ENCODE measurements at regions not wholly inside any gene's neighbourhood (a gene's known extent, or its start where the extent isn't known, plus 50 kb on each side); places are given as distances from the start of the nearest gene placed in this dataset.
A peak's percentile ranks its signal among the peaks of the same experiment; 100 is the strongest.

DNA sequence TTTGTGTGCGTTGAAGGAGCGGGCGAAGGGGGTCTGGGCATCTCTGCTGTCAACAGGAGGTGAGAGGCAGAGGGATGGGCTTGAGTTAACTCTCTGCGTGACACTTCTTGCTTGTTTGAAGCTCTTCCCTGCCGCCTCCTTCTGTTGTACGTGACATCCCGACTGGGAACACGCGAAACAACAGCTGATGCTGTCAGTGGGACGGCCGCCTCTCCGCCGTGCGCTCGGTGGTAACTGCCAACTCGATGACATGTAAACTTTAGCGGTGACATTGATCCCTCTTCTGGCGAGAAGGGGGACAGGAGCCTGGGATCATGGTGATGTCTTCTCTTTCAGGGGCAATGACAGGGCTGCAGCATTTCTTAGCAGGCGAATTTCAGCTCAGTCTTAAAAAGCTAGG is 394.5 kb downstream of the TYW1 start (continued):
- TF ChIP-seq, protein P1, sequence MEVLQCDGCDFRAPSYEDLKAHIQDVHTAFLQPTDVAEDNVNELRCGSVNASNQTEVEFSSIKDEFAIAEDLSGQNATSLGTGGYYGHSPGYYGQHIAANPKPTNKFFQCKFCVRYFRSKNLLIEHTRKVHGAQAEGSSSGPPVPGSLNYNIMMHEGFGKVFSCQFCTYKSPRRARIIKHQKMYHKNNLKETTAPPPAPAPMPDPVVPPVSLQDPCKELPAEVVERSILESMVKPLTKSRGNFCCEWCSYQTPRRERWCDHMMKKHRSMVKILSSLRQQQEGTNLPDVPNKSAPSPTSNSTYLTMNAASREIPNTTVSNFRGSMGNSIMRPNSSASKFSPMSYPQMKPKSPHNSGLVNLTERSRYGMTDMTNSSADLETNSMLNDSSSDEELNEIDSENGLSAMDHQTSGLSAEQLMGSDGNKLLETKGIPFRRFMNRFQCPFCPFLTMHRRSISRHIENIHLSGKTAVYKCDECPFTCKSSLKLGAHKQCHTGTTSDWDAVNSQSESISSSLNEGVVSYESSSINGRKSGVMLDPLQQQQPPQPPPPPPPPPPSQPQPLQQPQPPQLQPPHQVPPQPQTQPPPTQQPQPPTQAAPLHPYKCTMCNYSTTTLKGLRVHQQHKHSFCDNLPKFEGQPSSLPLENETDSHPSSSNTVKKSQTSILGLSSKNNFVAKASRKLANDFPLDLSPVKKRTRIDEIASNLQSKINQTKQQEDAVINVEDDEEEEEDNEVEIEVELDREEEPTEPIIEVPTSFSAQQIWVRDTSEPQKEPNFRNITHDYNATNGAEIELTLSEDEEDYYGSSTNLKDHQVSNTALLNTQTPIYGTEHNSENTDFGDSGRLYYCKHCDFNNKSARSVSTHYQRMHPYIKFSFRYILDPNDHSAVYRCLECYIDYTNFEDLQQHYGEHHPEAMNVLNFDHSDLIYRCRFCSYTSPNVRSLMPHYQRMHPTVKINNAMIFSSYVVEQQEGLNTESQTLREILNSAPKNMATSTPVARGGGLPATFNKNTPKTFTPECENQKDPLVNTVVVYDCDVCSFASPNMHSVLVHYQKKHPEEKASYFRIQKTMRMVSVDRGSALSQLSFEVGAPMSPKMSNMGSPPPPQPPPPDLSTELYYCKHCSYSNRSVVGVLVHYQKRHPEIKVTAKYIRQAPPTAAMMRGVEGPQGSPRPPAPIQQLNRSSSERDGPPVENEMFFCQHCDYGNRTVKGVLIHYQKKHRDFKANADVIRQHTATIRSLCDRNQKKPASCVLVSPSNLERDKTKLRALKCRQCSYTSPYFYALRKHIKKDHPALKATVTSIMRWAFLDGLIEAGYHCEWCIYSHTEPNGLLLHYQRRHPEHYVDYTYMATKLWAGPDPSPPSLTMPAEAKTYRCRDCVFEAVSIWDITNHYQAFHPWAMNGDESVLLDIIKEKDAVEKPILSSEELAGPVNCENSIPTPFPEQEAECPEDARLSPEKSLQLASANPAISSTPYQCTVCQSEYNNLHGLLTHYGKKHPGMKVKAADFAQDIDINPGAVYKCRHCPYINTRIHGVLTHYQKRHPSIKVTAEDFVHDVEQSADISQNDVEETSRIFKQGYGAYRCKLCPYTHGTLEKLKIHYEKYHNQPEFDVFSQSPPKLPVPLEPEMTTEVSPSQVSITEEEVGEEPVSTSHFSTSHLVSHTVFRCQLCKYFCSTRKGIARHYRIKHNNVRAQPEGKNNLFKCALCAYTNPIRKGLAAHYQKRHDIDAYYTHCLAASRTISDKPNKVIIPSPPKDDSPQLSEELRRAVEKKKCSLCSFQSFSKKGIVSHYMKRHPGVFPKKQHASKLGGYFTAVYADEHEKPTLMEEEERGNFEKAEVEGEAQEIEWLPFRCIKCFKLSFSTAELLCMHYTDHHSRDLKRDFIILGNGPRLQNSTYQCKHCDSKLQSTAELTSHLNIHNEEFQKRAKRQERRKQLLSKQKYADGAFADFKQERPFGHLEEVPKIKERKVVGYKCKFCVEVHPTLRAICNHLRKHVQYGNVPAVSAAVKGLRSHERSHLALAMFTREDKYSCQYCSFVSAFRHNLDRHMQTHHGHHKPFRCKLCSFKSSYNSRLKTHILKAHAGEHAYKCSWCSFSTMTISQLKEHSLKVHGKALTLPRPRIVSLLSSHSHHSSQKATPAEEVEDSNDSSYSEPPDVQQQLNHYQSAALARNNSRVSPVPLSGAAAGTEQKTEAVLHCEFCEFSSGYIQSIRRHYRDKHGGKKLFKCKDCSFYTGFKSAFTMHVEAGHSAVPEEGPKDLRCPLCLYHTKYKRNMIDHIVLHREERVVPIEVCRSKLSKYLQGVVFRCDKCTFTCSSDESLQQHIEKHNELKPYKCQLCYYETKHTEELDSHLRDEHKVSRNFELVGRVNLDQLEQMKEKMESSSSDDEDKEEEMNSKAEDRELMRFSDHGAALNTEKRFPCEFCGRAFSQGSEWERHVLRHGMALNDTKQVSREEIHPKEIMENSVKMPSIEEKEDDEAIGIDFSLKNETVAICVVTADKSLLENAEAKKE (CRISPR knock-in tag; IDR thresholded peaks at IDR 0.05), result no peak
- no peak for TF ChIP-seq ZNF114 (CRISPR knock-in tag; IDR thresholded peaks at IDR 0.05)
- TF ChIP-seq ZNF331 (CRISPR knock-in tag; IDR thresholded peaks at IDR 0.05; ENCODE audit: low read depth), result no peak

GRCh38 chr7:67392596-67393438 is 396.2 kb downstream of the TYW1 start:
- DNase-seq (ENCODE audit: low spot score), result peak; percentile 93
- no peak overlapping the region for H2AFZ ChIP-seq
- H3K27ac ChIP-seq (ENCODE audit: low read depth), result peak overlapping the region; percentile 87
- peaks cover 31% of the 10 kb centered on the region for H3K36me3 Mint-ChIP-seq (ENCODE audit: low read depth)
- peak overlapping the region; percentile 42 for H3K4me3 ChIP-seq
- no peak overlapping the region for H3K27ac Mint-ChIP-seq
- no peaks in the 10 kb centered on the region for H3K4me1 Mint-ChIP-seq
- H3K36me3 ChIP-seq (ENCODE audit: insufficient read depth), result no peaks in the 10 kb centered on the region
- H3K4me2 ChIP-seq, result peak overlapping the region; percentile 69
- H3K27me3 Mint-ChIP-seq (ENCODE audit: insufficient read depth, low read depth, poor library complexity), result peaks cover under 1% of the 10 kb centered on the region
- peaks cover 7% of the 10 kb centered on the region for H3K9me2 ChIP-seq (ENCODE audit: insufficient read depth)
- H3K79me2 ChIP-seq (replicated peaks; ENCODE audit: insufficient read depth), result no peaks in the 10 kb centered on the region
- ATAC-seq, result no peak
- H4K20me1 ChIP-seq (replicated peaks; ENCODE audit: insufficient read depth), result no peaks in the 10 kb centered on the region
- H3K4me1 ChIP-seq (ENCODE audit: insufficient read depth), result peaks cover 14% of the 10 kb centered on the region
- no peaks in the 10 kb centered on the region for H3K27me3 ChIP-seq (ENCODE audit: insufficient read depth)
- H3K9me3 Mint-ChIP-seq, result peaks cover 97% of the 10 kb centered on the region
- 0 out of 2 replicates have a peak, but pooled peaks cover 4% of the 10 kb centered on the region for H3F3A ChIP-seq (replicated peaks; ENCODE audit: low read depth)
- H3K4me3 Mint-ChIP-seq, result no peak overlapping the region
- no peak for TF ChIP-seq REST (IDR thresholded peaks at IDR 0.05; ENCODE audit: unreplicated experiment)
- no peak for TF ChIP-seq CREB1 (CRISPR knock-in tag; IDR thresholded peaks at IDR 0.05; ENCODE audit: low read depth)
- peak; percentile 48 for TF ChIP-seq POLR2AphosphoS5 (IDR thresholded peaks at IDR 0.05; ENCODE audit: low read depth)
- no peak for TF ChIP-seq JUNB (IDR thresholded peaks at IDR 0.05; ENCODE audit: unreplicated experiment)
